ENCODE measurements at regions not wholly inside any gene's neighbourhood (a gene's known extent, or its start where the extent isn't known, plus 50 kb on each side); places are given as distances from the start of the nearest gene placed in this dataset.

DNA sequence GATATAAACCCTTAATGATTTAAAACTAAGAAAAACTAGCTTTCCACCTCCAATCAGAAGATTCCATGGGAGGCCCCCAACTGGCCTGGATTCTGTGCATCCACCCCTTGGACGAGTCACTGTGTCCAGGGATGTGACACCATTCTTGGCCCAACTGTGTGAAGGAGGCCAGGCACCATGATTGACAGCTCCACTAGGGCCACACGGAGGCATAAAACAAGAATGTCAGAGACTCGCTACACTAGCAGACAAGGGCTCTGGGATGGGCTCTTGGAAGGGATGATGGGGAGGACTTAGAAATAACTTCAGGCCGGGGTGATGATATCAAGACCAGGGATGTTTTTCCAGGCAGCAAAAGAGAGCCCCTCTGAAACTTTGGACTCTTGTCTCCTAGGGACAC lies 117.8 kb upstream of the GNAO1 start:
- TF ChIP-seq SP1 (IDR thresholded peaks at IDR 0.05): no peak
- no peak for TF ChIP-seq LEF1 (IDR thresholded peaks at IDR 0.05; ENCODE audit: borderline replicate concordance)
- TF ChIP-seq ELF4 (IDR thresholded peaks at IDR 0.05): no peak
- no peak for TF ChIP-seq SUZ12 (IDR thresholded peaks at IDR 0.05)
- no peak for TF ChIP-seq HDGF (IDR thresholded peaks at IDR 0.05; ENCODE audit: borderline replicate concordance)
- no peak for TF ChIP-seq FOXK2 (IDR thresholded peaks at IDR 0.05)
- TF ChIP-seq CTBP1 (IDR thresholded peaks at IDR 0.05; ENCODE audit: borderline replicate concordance): no peak
- no peak for TF ChIP-seq FOXM1 (IDR thresholded peaks at IDR 0.05; ENCODE audit: borderline replicate concordance)
- TF ChIP-seq FOXA1 (IDR thresholded peaks at IDR 0.05): no peak
- TF ChIP-seq ARNT (IDR thresholded peaks at IDR 0.05): no peak
- no peak for TF ChIP-seq BHLHE40 (IDR thresholded peaks at IDR 0.05; ENCODE audit: borderline replicate concordance)

All from HEK293T (cell line).